ENCODE measurements at regions not wholly inside any gene's neighbourhood (a gene's known extent, or its start where the extent isn't known, plus 50 kb on each side); places are given as distances from the start of the nearest gene placed in this dataset.
"Not testable (repeated sequence)": the region's sequence is repeated elsewhere in the genome, so short reads cannot be mapped to it uniquely, and the experiment has no call there.

GRCh38 chr9:62844681-62845185 lies 1654.9 kb downstream of the SPATA31A7 start:
- ATAC-seq (ENCODE audit: low read depth); POLR2A ChIA-PET; H3K9me3 Mint-ChIP-seq; H3K36me3 Mint-ChIP-seq; H3K4me1 Mint-ChIP-seq; H3K27ac Mint-ChIP-seq; H3K4me3 Mint-ChIP-seq; DNase-seq: not testable (repeated sequence)
- peaks cover 17% of the 10 kb centered on the region for H3K27me3 Mint-ChIP-seq

DNA sequence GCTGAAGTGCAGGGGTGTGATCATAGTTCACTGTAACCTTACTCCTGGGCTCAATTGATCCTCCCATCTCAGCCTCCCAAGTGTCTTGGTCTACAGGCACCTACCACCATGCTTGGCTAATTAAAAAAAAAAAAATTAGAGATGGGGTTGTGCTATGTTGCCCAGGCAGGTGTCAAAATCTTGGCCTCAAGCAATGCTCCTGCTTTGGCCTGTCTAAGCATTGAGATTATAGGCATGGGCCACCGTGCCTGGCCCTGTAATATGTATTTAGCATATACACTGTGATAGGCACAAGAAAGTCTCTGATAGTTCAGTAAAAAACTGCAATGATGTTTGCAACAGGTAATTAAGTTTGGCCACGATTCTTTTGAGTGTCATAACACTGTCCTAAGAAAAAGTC lies 1658.4 kb downstream of the SPATA31A7 start:
- peaks cover 14% of the 10 kb centered on the region for H3K27me3 Mint-ChIP-seq
- H3K4me1 Mint-ChIP-seq; H3K36me3 Mint-ChIP-seq; H3K4me3 Mint-ChIP-seq; DNase-seq; ATAC-seq (ENCODE audit: low read depth); H3K27ac Mint-ChIP-seq; H3K9me3 Mint-ChIP-seq; POLR2A ChIA-PET: not testable (repeated sequence)

- H3K36me3 Mint-ChIP-seq; DNase-seq; H3K4me3 Mint-ChIP-seq; ATAC-seq (ENCODE audit: low read depth); POLR2A ChIA-PET; H3K27ac Mint-ChIP-seq; H3K9me3 Mint-ChIP-seq; H3K4me1 Mint-ChIP-seq: not testable (repeated sequence)
- peaks cover 16% of the 10 kb centered on the region for H3K27me3 Mint-ChIP-seq
Measured at GRCh38 chr9:62849991-62850390, 1660.2 kb downstream of the SPATA31A7 start.

DNA sequence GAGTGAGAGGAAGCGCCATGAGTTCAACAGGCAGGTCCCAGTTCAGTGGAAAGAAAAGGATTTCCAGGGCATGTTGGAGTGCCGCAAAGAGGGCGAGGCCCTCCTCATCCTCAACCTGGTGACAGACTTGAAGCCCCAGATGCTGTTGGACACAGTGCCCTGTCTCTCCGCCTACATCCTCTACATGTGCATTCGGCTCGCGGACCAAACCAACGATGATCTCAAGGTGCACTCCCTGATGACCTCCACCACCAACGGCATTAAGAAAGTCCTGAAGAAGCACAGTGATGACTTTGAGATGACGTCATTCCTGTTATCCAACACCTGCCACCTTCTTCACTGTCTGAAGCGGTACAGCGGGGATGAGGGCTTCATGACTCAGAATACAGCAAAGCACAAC lies 1667.4 kb downstream of the SPATA31A7 start:
- ATAC-seq (ENCODE audit: low read depth); H3K9me3 Mint-ChIP-seq; H3K4me1 Mint-ChIP-seq; H3K27ac Mint-ChIP-seq; DNase-seq; H3K4me3 Mint-ChIP-seq; H3K36me3 Mint-ChIP-seq; POLR2A ChIA-PET: not testable (repeated sequence)
- peaks cover 14% of the 10 kb centered on the region for H3K27me3 Mint-ChIP-seq

DNA sequence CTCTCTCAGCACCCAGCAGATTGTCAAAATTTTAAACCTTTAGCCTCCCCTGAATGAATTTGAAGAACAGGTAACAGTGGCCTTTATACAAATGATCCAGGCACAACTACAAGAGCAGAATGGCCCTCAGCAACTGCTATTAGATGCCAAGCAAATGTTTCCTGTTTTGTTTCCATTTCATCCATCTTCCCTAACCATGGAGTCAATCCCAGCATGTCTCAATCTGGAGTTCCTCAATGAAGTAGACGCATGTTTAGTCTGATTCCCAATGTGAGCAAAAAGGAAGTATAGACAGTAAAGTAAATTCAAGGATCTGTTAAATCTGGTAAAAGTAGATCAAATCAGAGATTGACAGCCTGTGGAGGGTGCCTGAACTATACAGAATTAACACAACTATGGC lies 1668.4 kb downstream of the SPATA31A7 start:
- H3K4me3 Mint-ChIP-seq; ATAC-seq (ENCODE audit: low read depth); H3K27ac Mint-ChIP-seq; DNase-seq; POLR2A ChIA-PET; H3K36me3 Mint-ChIP-seq; H3K9me3 Mint-ChIP-seq; H3K4me1 Mint-ChIP-seq: not testable (repeated sequence)
- H3K27me3 Mint-ChIP-seq = peaks cover 20% of the 10 kb centered on the region

DNA sequence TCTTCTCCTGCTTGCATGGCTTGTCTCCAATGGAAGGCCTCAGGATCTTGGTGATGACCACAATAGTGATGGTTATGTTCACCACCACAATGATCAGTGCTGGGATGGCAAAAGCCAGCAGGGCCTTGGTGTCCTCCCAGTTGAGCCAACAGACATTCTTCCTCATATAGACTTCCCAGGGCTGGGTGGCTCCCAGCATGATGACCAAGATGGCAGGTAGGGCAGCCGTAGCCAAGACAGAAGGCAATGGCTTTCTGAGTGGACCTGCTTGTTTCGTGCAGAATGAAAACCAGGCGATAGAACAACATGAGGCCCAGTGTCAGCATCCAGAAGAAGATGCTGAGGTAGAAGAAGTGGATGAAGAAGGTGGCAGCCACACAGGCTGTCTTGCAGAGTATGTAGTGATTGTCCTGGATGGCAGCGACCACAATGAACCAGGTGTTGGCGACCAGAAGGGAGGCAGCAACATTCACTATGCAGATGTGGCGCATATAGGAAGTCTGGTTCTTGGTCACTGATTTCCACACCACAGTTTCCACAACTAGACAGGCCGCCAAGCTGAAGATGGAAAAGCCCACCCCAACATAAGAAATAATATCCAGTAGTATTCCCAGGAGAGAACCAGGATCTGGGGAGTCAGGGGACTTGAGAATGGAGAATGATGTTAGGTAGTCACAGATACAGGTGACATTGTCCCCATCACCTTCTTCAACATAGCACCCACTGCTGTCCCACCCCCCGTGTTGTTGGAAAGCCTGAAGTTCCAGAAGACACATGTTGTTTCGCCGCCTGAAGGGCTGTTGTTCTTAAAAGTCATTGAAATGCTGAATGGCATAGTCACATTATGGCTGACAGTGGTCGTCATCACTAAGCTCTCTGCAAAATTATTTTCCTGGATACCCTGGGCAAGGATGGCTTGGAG lies 1671.4 kb downstream of the SPATA31A7 start:
- H3K4me1 Mint-ChIP-seq; H3K4me3 Mint-ChIP-seq; DNase-seq; ATAC-seq (ENCODE audit: low read depth); H3K27ac Mint-ChIP-seq; H3K36me3 Mint-ChIP-seq; H3K9me3 Mint-ChIP-seq; POLR2A ChIA-PET: not testable (repeated sequence)
- peaks cover 40% of the 10 kb centered on the region for H3K27me3 Mint-ChIP-seq

- POLR2A ChIA-PET; H3K4me1 Mint-ChIP-seq; H3K36me3 Mint-ChIP-seq; DNase-seq; H3K4me3 Mint-ChIP-seq; H3K27ac Mint-ChIP-seq; ATAC-seq (ENCODE audit: low read depth); H3K9me3 Mint-ChIP-seq: not testable (repeated sequence)
- peaks cover 47% of the 10 kb centered on the region for H3K27me3 Mint-ChIP-seq
Measured at GRCh38 chr9:62862180-62862579, 1672.3 kb downstream of the SPATA31A7 start.

GRCh38 chr9:62863319-62863718 lies 1673.5 kb downstream of the SPATA31A7 start:
- H3K4me1 Mint-ChIP-seq; H3K36me3 Mint-ChIP-seq; H3K9me3 Mint-ChIP-seq; ATAC-seq (ENCODE audit: low read depth); DNase-seq; H3K4me3 Mint-ChIP-seq; H3K27ac Mint-ChIP-seq; POLR2A ChIA-PET: not testable (repeated sequence)
- peaks cover 50% of the 10 kb centered on the region for H3K27me3 Mint-ChIP-seq

GRCh38 chr9:62863867-62864266 lies 1674.0 kb downstream of the SPATA31A7 start:
- DNase-seq, POLR2A ChIA-PET: not testable (repeated sequence)
- H3K27me3 Mint-ChIP-seq = peaks cover 51% of the 10 kb centered on the region

DNA sequence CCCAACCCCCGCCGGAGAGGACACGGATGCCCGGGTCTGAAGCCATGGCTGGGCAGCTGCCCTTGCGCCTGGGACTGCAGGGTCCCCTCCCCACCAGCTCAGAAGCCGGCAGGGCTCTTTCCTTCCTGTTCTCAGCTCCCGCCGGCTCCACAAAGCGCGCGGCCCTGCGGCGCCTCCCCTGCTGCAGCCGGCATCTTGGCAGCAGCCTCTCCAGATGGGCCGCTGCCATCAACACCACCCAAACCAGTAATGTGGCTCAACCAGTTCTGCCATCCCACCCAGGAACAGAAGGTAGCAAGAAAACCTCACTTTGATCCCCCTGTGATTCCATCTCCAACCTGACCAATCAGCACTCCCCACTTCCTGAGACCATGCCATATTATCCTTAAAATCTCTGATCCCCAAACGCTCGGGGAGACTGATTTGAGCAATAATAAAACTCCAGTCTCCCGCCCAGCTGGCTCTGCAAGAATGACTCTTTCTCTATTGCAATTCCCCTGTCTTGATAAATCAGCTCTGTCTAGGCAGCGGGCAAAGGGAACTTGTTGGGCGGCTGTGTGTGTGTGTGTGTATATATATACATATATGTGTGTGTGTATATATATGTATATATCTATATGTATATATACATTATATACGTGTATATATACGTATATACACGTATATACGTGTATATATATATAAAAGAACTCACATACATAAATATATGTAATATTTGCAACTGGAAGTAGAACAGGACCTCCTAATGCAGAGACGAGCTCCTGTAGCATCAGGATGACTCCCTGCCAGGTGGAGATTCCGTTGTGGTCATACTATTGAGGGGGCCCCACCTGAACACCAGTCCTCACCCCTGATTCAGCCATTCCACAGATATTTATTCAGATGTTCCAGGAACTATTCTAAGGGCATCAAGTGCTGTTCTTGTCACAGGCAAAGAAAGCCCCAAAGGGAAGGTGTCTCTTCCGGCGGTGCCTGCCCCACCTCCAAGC lies 1674.9 kb downstream of the SPATA31A7 start:
- H3K27me3 Mint-ChIP-seq = peaks cover 51% of the 10 kb centered on the region
- H3K9me3 Mint-ChIP-seq; H3K27ac Mint-ChIP-seq; POLR2A ChIA-PET; ATAC-seq (ENCODE audit: low read depth); H3K36me3 Mint-ChIP-seq; H3K4me1 Mint-ChIP-seq; DNase-seq: not testable (repeated sequence)
- peak overlapping the region; percentile 34 for H3K4me3 Mint-ChIP-seq

More at GRCh38 chr9:62863867-62864266, 1674.0 kb downstream of the SPATA31A7 start:
- not testable (repeated sequence) for H3K27ac Mint-ChIP-seq; H3K4me3 Mint-ChIP-seq; H3K36me3 Mint-ChIP-seq; ATAC-seq (ENCODE audit: low read depth); H3K9me3 Mint-ChIP-seq; H3K4me1 Mint-ChIP-seq

DNA sequence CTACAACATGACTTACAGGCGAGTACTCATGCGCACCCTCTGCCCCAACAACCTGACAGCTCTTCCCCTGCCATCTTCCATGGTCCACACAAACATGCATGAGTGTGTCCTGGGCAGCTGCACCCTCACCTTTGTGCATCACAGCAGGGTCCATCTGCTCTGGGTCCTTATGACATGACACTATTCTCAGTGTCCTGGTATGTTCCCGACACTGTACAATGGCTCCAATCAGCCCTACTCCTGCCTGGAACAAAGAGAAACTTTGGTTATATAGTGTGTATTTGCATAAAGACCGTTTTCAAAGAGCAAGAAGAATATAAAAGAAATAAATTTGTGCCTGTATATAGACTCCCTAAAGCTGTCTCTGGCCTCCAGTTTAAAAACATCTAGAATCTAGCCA lies 1679.2 kb downstream of the SPATA31A7 start:
- H3K4me1 Mint-ChIP-seq, H3K36me3 Mint-ChIP-seq: not testable (repeated sequence)

GRCh38 chr9:62871765-62872164 lies 1681.9 kb downstream of the SPATA31A7 start:
- H3K36me3 Mint-ChIP-seq; H3K4me3 Mint-ChIP-seq; H3K9me3 Mint-ChIP-seq; ATAC-seq (ENCODE audit: low read depth); POLR2A ChIA-PET; H3K4me1 Mint-ChIP-seq; H3K27ac Mint-ChIP-seq; DNase-seq: not testable (repeated sequence)
- H3K27me3 Mint-ChIP-seq = peaks cover 25% of the 10 kb centered on the region

More for the DNA sequence above, 1679.2 kb downstream of the SPATA31A7 start:
- POLR2A ChIA-PET; DNase-seq; H3K27ac Mint-ChIP-seq; H3K9me3 Mint-ChIP-seq; H3K4me3 Mint-ChIP-seq; ATAC-seq (ENCODE audit: low read depth): not testable (repeated sequence)
- peaks cover 47% of the 10 kb centered on the region for H3K27me3 Mint-ChIP-seq

DNA sequence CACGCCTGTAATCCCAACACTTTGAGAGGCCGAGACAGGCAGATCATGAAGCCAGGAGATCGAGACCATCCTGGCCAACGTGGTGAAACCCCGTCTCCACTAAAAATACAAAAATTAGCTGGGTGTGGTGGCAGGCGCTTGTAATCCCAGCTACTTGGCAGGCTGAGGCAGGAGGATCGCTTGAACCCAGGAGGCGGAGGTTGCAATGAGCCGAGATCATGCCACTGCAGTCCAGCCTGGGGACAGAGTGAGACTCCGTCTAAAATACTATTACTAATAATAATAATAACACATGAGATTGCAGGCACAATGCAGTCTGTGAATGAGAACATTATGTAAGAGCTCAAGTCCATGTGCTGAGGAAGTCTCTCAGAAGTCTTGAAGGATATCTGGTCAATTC lies 1684.4 kb downstream of the SPATA31A7 start:
- H3K36me3 Mint-ChIP-seq; H3K4me1 Mint-ChIP-seq; DNase-seq; ATAC-seq (ENCODE audit: low read depth); H3K27ac Mint-ChIP-seq; POLR2A ChIA-PET; H3K9me3 Mint-ChIP-seq; H3K4me3 Mint-ChIP-seq: not testable (repeated sequence)
- H3K27me3 Mint-ChIP-seq = peaks cover 16% of the 10 kb centered on the region

All from activated naive CD8-positive, alpha-beta T cell treated with anti-CD3 and anti-CD28 coated beads, Interleukin-2, amount 10 ng/mL, durations not matched to agents 7 days and 5 days (primary cell).